GM18517 (cell line): ENCODE measurements at regions not wholly inside any gene's neighbourhood (a gene's known extent, or its start where the extent isn't known, plus 50 kb on each side); places are given as distances from the start of the nearest gene placed in this dataset.
A peak's percentile ranks its signal among the peaks of the same experiment; 100 is the strongest.

Experiments used
- ATAC-seq: cut with Tn5 transposase; IDR thresholded peaks from one replicate; pipeline ENCODE4 v1.9.1; 2021; ENCODE audit warnings: mild to moderate bottlenecking, moderate library complexity; ENCODE audit not compliant: unreplicated experiment

- ATAC-seq, result no peak
These were observed 699.1 kb upstream of the AMOT start for GRCh38 chrX:113539599-113540356.

- no peak for ATAC-seq
These were observed 688.9 kb upstream of the AMOT start for GRCh38 chrX:113529426-113530013.

GRCh38 chrX:113522814-113523213 is 682.2 kb upstream of the AMOT start:
- peak; percentile 99 for ATAC-seq

- ATAC-seq, result no peak
These were observed 674.3 kb upstream of the AMOT start for GRCh38 chrX:113514906-113515305.

DNA sequence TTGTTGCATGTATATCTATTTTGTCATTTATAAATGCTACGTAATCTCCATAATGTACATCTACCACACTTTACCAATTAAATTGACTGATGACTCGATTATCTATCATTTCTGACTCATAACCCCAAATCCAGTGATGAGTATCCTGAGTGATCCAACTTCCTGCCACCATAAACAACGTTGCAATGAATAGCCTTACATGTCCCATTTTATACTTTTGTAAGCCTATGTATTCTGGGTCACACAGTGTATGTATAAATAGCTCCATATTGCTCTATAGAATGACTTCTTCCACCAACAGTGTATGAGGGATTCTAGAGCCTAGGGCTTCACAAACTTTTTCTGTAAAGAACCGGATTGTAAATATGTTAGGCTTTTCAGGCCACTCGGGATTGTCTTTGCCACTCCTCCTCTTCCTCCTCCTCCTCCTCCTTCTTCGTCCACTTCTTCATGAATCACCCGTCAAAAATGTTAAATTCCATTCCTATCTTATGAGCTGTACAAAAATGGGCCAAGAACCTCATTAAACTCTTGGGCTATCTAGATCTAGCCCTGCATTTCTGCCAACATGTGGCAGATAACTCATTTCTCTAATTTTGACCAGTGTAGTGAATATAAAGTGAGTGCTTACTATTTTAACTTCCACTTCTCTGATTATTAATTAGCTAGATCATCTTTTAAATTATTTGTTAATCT is 672.2 kb upstream of the AMOT start:
- no peak for ATAC-seq

- ATAC-seq, result no peak
These were observed 670.0 kb upstream of the AMOT start for GRCh38 chrX:113510586-113510985.

- no peak for ATAC-seq
These were observed 652.3 kb upstream of the AMOT start for GRCh38 chrX:113492895-113493294.

- peak; percentile 85 for ATAC-seq
These were observed 632.8 kb upstream of the AMOT start for GRCh38 chrX:113473418-113473817.

GRCh38 chrX:113473015-113473414 is 632.4 kb upstream of the AMOT start:
- ATAC-seq, result peak; percentile 57

DNA sequence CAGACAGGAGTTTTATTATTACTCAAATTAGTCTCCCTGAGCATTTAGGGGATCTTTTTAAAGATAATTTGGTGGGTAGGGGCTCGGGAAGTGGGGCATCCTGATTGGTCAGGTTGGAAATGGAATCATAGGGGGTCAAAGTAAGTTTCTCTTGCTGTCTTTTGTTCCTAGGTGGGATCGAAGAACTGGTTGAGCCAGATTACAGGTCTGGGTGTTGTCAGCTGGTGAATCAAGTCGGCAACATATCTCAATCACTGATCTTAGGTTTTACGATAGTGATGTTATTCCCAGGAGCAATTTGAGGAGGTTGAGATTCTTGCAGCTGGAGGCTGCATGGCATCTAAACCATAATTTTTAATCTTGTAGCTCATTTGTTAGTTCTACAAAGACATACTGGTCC is 629.5 kb upstream of the AMOT start:
- no peak for ATAC-seq

DNA sequence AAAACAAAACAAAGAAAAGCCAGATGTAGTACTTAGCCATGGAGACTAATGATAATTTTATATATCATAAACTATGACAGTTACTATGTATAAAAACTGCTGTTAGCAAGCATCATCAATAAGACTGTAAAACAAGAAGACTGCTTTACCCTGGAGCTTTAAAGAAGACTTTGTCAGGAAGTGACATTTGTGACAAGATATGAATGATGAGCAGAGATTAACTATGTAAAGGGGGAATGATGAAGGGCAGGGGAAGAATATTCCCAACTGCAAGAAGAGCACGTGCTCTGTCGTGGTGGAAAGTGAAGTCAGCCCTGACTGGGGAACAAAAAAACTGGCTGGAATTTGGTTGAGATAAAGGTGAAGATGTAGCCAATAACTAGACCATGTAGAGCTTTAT is 617.1 kb upstream of the AMOT start:
- no peak for ATAC-seq

DNA sequence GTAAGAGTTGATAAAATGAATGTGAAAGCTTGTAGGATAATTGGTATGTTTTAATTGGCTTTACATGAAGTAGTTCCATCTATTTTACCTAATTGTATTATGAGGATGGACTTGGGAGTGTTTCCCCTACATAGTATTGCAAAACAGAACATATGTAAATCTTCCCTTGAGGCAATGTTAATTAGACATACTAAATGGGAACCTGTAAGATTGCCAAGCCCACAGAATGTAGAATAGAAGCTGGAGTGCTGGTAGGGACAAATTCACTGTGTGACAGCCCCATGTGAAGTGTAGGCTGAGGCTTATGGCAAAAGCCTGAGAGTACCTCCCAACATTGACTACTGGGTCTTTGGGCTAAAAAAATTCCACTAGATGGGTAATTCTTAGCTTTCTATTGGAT is 615.0 kb upstream of the AMOT start:
- no peak for ATAC-seq

DNA sequence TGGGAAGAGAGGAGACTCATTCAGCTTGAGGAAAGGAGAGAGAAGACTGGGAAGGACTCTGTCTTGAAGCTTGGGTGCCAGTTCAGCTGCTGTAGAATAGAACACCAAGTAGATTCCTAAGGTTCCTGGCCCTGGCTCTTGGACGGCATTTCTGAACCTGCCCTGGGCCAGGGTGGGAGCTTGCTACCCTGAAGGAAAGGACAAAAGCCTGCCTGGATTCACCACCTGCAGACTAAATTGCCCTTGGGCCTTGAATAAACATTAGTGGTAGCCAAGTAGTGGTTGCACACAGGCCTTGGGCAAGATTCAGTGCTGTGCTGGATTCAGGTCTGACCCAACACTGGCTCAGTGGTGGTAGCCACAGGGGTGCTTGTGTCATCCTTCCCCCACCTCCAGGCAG is 588.4 kb upstream of the AMOT start:
- ATAC-seq, result no peak

DNA sequence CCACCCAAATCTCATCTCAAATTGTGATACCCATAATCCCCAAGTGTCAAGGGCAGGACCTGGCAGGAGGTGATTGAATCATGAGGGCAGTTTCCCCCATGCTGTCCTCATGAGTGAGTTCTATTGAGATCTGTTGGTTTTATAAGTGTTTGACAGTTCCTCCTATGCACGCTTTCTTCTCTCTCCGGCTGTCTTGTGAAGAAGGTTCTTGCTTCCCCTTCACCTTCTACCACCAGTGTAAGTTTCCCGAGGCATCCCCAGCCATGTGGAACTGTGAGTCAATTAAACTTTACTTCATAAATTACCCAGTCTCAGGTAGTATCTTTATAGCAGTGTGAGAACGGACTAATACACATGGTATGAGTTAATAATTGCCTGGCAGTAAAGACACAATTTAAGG is 581.7 kb upstream of the AMOT start:
- no peak for ATAC-seq

DNA sequence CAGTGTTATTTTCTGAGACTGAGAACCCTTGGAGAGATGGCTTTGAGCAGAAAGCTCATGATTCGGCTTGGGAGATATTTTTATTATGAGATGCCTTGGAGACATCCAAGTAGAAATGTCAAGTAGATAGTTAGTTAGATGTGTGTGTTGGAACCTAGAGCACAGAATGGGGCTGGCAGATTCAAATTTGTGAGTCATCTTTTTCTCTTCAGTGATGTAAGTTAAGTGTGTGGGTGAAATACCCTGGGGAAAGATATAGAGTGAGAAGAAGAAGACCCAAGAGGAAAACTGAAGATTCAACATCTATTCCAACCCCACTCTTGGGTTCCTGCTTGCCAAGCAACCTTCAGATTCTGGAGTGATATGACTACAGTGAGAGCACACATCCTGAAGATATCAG is 580.8 kb upstream of the AMOT start:
- ATAC-seq, result no peak

DNA sequence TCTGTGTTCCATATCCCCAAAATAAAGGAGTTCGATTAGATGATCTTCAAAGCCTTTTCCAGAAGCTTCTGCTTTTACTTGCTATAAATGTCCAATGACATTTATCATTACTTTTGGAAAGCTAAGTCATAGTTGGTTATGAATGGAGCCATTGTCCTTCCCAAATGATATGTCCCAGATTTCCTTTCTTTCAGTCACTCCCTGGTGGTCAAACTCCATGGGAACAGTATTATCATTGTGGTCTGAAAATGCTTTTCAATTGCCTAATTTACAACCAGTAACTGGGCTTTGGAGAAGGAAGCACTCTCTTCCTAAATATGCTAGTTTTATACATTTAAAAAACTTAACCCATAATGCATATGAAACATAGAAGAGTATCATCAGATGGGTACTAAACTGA is 571.5 kb upstream of the AMOT start:
- ATAC-seq, result no peak

- no peak for ATAC-seq
These were observed 568.2 kb upstream of the AMOT start for GRCh38 chrX:113408843-113409242.

DNA sequence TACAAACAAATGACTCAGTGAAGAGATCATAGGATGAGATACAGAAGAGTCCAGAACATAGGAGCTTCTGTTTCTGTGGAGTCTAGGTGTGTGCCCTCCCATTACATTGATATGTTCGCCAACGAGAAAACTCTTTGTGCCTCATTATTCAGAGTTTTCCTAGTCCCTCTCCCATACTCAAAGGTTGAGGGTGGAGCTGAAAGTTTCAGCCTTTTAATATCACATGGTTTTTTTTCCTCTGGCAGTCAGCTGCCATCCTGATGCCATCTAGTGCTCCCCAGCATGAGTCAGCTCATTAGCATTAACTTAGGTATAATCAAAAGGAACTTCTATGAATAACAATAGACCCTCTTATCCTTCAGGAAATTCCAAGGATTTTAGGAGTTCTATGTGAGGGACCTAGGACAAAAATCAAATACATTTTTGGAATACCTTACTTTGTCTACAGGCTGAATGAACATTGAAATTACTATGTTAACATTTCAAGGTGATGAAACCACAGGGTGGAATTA is 559.6 kb upstream of the AMOT start:
- no peak for ATAC-seq

DNA sequence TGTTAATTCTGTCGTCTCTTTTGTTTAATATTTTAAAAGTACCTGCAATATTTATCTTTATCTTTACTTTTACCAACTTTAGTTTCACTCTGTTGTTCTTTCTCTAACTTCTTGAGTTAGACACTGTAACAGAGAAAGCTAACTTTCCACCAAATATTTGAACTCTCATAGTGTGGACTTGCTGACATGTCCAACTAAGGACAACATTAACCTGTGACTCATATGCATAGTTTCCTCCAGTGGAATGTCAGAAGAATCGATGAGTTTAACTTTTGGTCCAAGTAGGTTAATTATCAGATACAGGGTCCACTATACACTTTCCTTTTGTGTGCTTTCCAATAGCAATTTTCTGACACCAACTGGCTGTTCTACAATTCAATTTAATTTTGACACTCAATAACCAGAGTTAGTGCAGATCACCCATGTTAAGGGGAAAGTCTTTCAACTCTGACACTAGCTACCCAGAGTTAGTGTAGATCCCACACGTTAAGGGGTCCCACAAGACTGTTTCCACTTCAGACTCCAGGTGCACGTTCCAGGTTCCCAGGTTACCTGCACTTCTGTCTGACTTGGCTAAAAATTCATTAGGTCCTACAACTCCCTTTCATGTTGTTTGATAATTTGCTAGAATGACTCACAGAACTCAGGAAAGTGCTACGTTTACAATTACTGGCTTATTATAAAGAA is 559.0 kb upstream of the AMOT start:
- no peak for ATAC-seq

- ATAC-seq, result no peak
These were observed 551.7 kb upstream of the AMOT start for GRCh38 chrX:113392355-113392754.

DNA sequence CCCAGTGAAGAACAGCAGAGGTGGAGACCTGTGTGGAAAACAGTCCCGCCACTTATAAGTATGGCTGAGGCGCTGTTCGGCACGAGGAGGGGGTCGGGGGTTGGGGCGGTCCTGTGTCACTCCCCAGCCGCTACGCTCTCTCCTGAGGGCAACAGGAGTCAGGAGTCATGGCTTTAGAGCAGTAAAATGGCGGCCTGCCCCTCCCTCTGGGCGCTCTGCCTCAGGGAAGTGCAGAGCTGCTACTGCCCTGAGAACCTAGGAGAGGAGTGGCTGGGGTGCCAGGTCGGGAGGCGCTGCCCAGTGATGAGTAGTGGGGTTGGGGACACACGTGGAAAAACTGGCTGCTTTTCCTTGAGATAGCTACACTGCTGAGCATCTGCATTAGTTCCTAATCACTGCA is 551.2 kb upstream of the AMOT start:
- ATAC-seq, result no peak
